ENCODE measurements at regions not wholly inside any gene's neighbourhood (a gene's known extent, or its start where the extent isn't known, plus 50 kb on each side); places are given as distances from the start of the nearest gene placed in this dataset.

- Histone ChIP-seq H3K9me2 (replicated peaks; ENCODE audit: control insufficient read depth, low read length) (no peaks in the 10 kb centered on the region), H3K4me1 (ENCODE audit: control insufficient read depth, low read length) (no peaks in the 10 kb centered on the region), H3K27ac (ENCODE audit: low read depth, low read length) (no peak overlapping the region), H3F3A (ENCODE audit: control insufficient read depth, insufficient read depth) (no peaks in the 10 kb centered on the region), H4K20me1 (ENCODE audit: control insufficient read depth, insufficient read depth, low read depth, low read length) (no peaks in the 10 kb centered on the region), H3K27me3 (ENCODE audit: control insufficient read depth, low read length) (no peaks in the 10 kb centered on the region), H3K9me3 (ENCODE audit: control insufficient read depth, insufficient read depth, low read length) (no peaks in the 10 kb centered on the region), H3K79me2 (ENCODE audit: control insufficient read depth, low read length) (no peaks in the 10 kb centered on the region), H3K4me3 (ENCODE audit: low read length) (no peak overlapping the region), H3K4me2 (ENCODE audit: low read length) (no peak overlapping the region), H3K36me3 (ENCODE audit: control insufficient read depth, low read length) (no peaks in the 10 kb centered on the region)
- TF ChIP-seq EZH2phosphoT487 (IDR thresholded peaks at IDR 0.05; ENCODE audit: borderline replicate concordance, low read length) (no peak), CTCF (IDR thresholded peaks at IDR 0.05; ENCODE audit: low read depth, low read length, poor library complexity, severe bottlenecking) (no peak)
These were observed 457.1 kb downstream of the DTWD2 start for GRCh38 chr5:118531276-118531675.

GRCh38 chr5:118529361-118530144 lies 458.8 kb downstream of the DTWD2 start:
- Histone ChIP-seq H3K4me1 (ENCODE audit: control insufficient read depth, low read length) (no peaks in the 10 kb centered on the region), H3K27ac (ENCODE audit: low read depth, low read length) (no peak overlapping the region), H3K79me2 (ENCODE audit: control insufficient read depth, low read length) (no peaks in the 10 kb centered on the region), H3K9me3 (ENCODE audit: control insufficient read depth, insufficient read depth, low read length) (no peaks in the 10 kb centered on the region), H3K27me3 (ENCODE audit: control insufficient read depth, low read length) (no peaks in the 10 kb centered on the region), H3K9me2 (replicated peaks; ENCODE audit: control insufficient read depth, low read length) (no peaks in the 10 kb centered on the region), H4K20me1 (ENCODE audit: control insufficient read depth, insufficient read depth, low read depth, low read length) (no peaks in the 10 kb centered on the region), H3K36me3 (ENCODE audit: control insufficient read depth, low read length) (no peaks in the 10 kb centered on the region), H3K4me3 (ENCODE audit: low read length) (no peak overlapping the region), H3F3A (ENCODE audit: control insufficient read depth, insufficient read depth) (no peaks in the 10 kb centered on the region), H3K4me2 (ENCODE audit: low read length) (no peak overlapping the region)
- no peak for TF ChIP-seq CTCF (IDR thresholded peaks at IDR 0.05; ENCODE audit: low read depth, low read length, poor library complexity, severe bottlenecking)
- no peak for TF ChIP-seq EZH2phosphoT487 (IDR thresholded peaks at IDR 0.05; ENCODE audit: borderline replicate concordance, low read length)

GRCh38 chr5:118522626-118523025 lies 465.7 kb downstream of the DTWD2 start:
- Histone ChIP-seq H4K20me1 (ENCODE audit: control insufficient read depth, insufficient read depth, low read depth, low read length) (no peaks in the 10 kb centered on the region), H3K36me3 (ENCODE audit: control insufficient read depth, low read length) (no peaks in the 10 kb centered on the region), H3K79me2 (ENCODE audit: control insufficient read depth, low read length) (no peaks in the 10 kb centered on the region), H3K27ac (ENCODE audit: low read depth, low read length) (no peak overlapping the region), H3K4me1 (ENCODE audit: control insufficient read depth, low read length) (no peaks in the 10 kb centered on the region), H3K4me3 (ENCODE audit: low read length) (no peak overlapping the region), H3K9me3 (ENCODE audit: control insufficient read depth, insufficient read depth, low read length) (no peaks in the 10 kb centered on the region), H3K4me2 (ENCODE audit: low read length) (no peak overlapping the region), H3K9me2 (replicated peaks; ENCODE audit: control insufficient read depth, low read length) (no peaks in the 10 kb centered on the region), H3K27me3 (ENCODE audit: control insufficient read depth, low read length) (no peaks in the 10 kb centered on the region), H3F3A (ENCODE audit: control insufficient read depth, insufficient read depth) (no peaks in the 10 kb centered on the region)
- TF ChIP-seq CTCF (IDR thresholded peaks at IDR 0.05; ENCODE audit: low read depth, low read length, poor library complexity, severe bottlenecking) (no peak), EZH2phosphoT487 (IDR thresholded peaks at IDR 0.05; ENCODE audit: borderline replicate concordance, low read length) (no peak)
